ENCODE measurements at regions not wholly inside any gene's neighbourhood (a gene's known extent, or its start where the extent isn't known, plus 50 kb on each side); places are given as distances from the start of the nearest gene placed in this dataset.

GRCh38 chr12:60387356-60387755 lies 791.5 kb downstream of the SLC16A7 start:
- no peak for TF ChIP-seq CTCF (IDR thresholded peaks at IDR 0.05; ENCODE audit: unreplicated experiment)
- H3K4me1 Mint-ChIP-seq (ENCODE audit: insufficient read depth, unreplicated experiment), result no peaks in the 10 kb centered on the region
- POLR2A ChIA-PET, result no interaction called here
- no peaks in the 10 kb centered on the region for H3K36me3 Mint-ChIP-seq (ENCODE audit: insufficient read depth, unreplicated experiment)
- H3K27ac Mint-ChIP-seq (ENCODE audit: low read depth, unreplicated experiment), result no peak overlapping the region
- intact Hi-C loops (cut with micrococcal nuclease), result no loop called here
- no peak overlapping the region for H3K4me3 Mint-ChIP-seq (ENCODE audit: unreplicated experiment)
- CTCF ChIA-PET, result interaction anchor here (1.2 kb wide), 1 partner anchor 31 kb away, joined by 3 read pairs; no protein-coding TSS in a partner anchor
- H3K9me3 Mint-ChIP-seq (ENCODE audit: unreplicated experiment), result no peaks in the 10 kb centered on the region
- DNase-seq (ENCODE audit: unreplicated experiment), result no peak
- H3K27me3 Mint-ChIP-seq (ENCODE audit: insufficient read depth, unreplicated experiment), result no peaks in the 10 kb centered on the region
- no TSS peak for BruUV-seq (replicated peaks)

DNA sequence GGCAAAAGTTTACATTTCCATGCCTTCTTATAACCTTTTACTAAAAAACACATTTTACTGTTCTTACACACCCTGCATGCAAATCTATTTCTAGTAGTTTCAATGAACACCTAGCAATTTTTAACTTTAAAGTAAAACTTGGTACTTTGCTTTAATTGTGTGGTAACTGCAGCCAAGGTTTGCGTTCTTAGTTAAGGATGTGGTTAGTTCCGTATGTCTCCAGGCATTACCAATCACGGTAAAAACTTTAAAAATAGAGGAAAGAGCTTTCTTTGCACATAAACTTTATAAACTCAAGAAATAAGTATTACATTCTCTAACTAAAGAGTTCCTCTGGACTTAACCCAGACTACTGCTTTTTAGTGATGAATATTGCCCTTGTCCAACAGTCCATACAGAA lies 795.2 kb downstream of the SLC16A7 start:
- POLR2A ChIA-PET, result no interaction called here
- no TSS peak for BruUV-seq (replicated peaks)
- no peaks in the 10 kb centered on the region for H3K27me3 Mint-ChIP-seq (ENCODE audit: insufficient read depth, unreplicated experiment)
- H3K27ac Mint-ChIP-seq (ENCODE audit: low read depth, unreplicated experiment), result no peak overlapping the region
- H3K4me1 Mint-ChIP-seq (ENCODE audit: insufficient read depth, unreplicated experiment), result peaks cover 12% of the 10 kb centered on the region
- intact Hi-C loops (cut with micrococcal nuclease), result no loop called here
- no peak overlapping the region for H3K4me3 Mint-ChIP-seq (ENCODE audit: unreplicated experiment)
- no peak for DNase-seq (ENCODE audit: unreplicated experiment)
- H3K36me3 Mint-ChIP-seq (ENCODE audit: insufficient read depth, unreplicated experiment), result no peaks in the 10 kb centered on the region
- no peak for TF ChIP-seq CTCF (IDR thresholded peaks at IDR 0.05; ENCODE audit: unreplicated experiment)
- CTCF ChIA-PET, result no interaction called here
- no peaks in the 10 kb centered on the region for H3K9me3 Mint-ChIP-seq (ENCODE audit: unreplicated experiment)

DNA sequence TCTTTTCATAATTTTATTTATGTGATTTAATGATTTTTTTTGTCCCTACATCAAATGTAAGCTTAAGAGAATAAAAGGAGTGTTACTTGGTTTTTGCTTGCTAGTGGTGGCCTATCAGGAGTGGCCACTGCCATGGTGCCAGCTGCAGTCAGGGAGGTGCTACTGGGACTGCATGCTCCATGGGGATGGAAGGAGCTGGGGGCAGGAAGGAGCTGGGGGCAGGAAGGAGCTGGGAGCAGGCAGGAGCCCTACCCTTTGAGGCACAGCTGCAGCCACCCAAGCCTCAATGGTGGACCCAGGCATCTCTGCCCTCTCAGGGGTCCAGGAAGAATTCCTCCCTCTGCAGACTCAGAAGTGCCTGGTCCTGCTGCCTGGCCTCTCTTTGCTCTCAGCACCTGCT lies 796.0 kb downstream of the SLC16A7 start:
- intact Hi-C loops (cut with micrococcal nuclease), result no loop called here
- Mint-ChIP-seq H3K27me3 (ENCODE audit: insufficient read depth, unreplicated experiment) (no peaks in the 10 kb centered on the region), H3K27ac (ENCODE audit: low read depth, unreplicated experiment) (no peak overlapping the region), H3K9me3 (ENCODE audit: unreplicated experiment) (no peaks in the 10 kb centered on the region), H3K36me3 (ENCODE audit: insufficient read depth, unreplicated experiment) (no peaks in the 10 kb centered on the region), H3K4me1 (ENCODE audit: insufficient read depth, unreplicated experiment) (peaks cover 12% of the 10 kb centered on the region), H3K4me3 (ENCODE audit: unreplicated experiment) (no peak overlapping the region)
- ChIA-PET CTCF (interaction anchor here (0.5 to 0.6 kb wide), 2 partner anchors 20 to 255 kb away, joined by 3 to 4 read pairs; no protein-coding TSS in a partner anchor), POLR2A (no interaction called here)
- no TSS peak for BruUV-seq (replicated peaks)
- no peak for TF ChIP-seq CTCF (IDR thresholded peaks at IDR 0.05; ENCODE audit: unreplicated experiment)
- no peak for DNase-seq (ENCODE audit: unreplicated experiment)

DNA sequence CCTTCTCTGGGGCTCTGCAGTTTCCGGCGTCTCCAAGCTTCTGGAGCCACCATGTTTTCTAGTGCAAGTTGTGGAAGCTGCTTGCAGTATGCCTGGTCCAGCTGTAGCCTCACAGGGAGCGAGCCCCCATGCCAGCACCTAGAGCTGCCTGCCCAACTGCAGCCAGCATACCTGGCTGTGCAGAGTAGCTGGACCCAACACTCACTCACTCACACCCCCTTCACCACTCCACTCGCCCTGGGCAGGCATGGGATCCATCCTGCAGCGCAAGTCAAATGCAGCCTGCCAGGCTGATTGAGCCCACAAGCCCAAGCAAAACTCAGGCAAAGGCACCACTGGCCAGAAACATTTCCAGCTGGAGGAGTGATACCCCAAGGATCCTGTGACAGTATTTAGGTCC lies 797.3 kb downstream of the SLC16A7 start:
- Mint-ChIP-seq H3K27me3 (ENCODE audit: insufficient read depth, unreplicated experiment) (no peaks in the 10 kb centered on the region), H3K4me1 (ENCODE audit: insufficient read depth, unreplicated experiment) (peaks cover 12% of the 10 kb centered on the region), H3K36me3 (ENCODE audit: insufficient read depth, unreplicated experiment) (no peaks in the 10 kb centered on the region), H3K27ac (ENCODE audit: low read depth, unreplicated experiment) (no peak overlapping the region), H3K4me3 (ENCODE audit: unreplicated experiment) (no peak overlapping the region), H3K9me3 (ENCODE audit: unreplicated experiment) (no peaks in the 10 kb centered on the region)
- TF ChIP-seq CTCF (IDR thresholded peaks at IDR 0.05; ENCODE audit: unreplicated experiment), result no peak
- no TSS peak for BruUV-seq (replicated peaks)
- CTCF ChIA-PET, result interaction anchor here (1.1 kb wide), 1 partner anchor 11 kb away, joined by 4 read pairs; no protein-coding TSS in a partner anchor
- intact Hi-C loops (cut with micrococcal nuclease), result no loop called here
- POLR2A ChIA-PET, result no interaction called here
- no peak for DNase-seq (ENCODE audit: unreplicated experiment)

Measured in MCF 10A (cell line).